ENCODE measurements at regions not wholly inside any gene's neighbourhood (a gene's known extent, or its start where the extent isn't known, plus 50 kb on each side); places are given as distances from the start of the nearest gene placed in this dataset.

- H3K4me2 ChIP-seq (ENCODE audit: insufficient read depth, low read length): no peak overlapping the region
- no peak for FAIRE-seq
- ATAC-seq: no peak; the same call in 2 of the 3 replicates
- in situ Hi-C loops (cut with MboI): no loop called here
- H3K9me3 ChIP-seq (replicated peaks; ENCODE audit: control insufficient read depth, insufficient read depth, low read depth, low read length): no peaks in the 10 kb centered on the region
- no peaks in the 10 kb centered on the region for H3K36me3 ChIP-seq (ENCODE audit: control insufficient read depth, insufficient read depth, low read length)
- DNase-seq (ENCODE audit: extremely low read depth in 1 of 4, low spot score in 3 of 4): no peak
- peaks cover 36 to 60% of the 10 kb centered on the region in 2 experiments; a peak in 4 of 5 replicates for H3K27me3 ChIP-seq (ENCODE audit: control insufficient read depth in 2 of 2, insufficient read depth in 2 of 2, low read length in 2 of 2)
- H3K79me2 ChIP-seq (ENCODE audit: control insufficient read depth, insufficient read depth, low read length): no peaks in the 10 kb centered on the region
- H3K4me3 ChIP-seq: no peak overlapping the region
- H4K20me1 ChIP-seq (replicated peaks; ENCODE audit: control insufficient read depth, insufficient read depth, low read length): no peaks in the 10 kb centered on the region
- no peak overlapping the region for H3K27ac ChIP-seq (ENCODE audit: extremely low read depth, low read depth, low read length)
- no peak for TF ChIP-seq SMC3 (conservative IDR thresholded peaks at IDR 0.05; ENCODE audit: insufficient read depth, low read depth, low read length)
- TF ChIP-seq CREB5 (CRISPR knock-in tag; IDR thresholded peaks at IDR 0.05): no peak
- TF ChIP-seq TCF7L2 (IDR thresholded peaks at IDR 0.05; ENCODE audit: low read depth, low read length): no peak
- TF ChIP-seq NRF1 (conservative IDR thresholded peaks at IDR 0.05 in 1 of 2, IDR thresholded peaks at IDR 0.05 in 1 of 2): no peak
- TF ChIP-seq GABPB2 (CRISPR knock-in tag; conservative IDR thresholded peaks at IDR 0.05): no peak
- TF ChIP-seq MCM5 (IDR thresholded peaks at IDR 0.05; ENCODE audit: low read depth): no peak
- TF ChIP-seq ZNF398 (CRISPR knock-in tag; IDR thresholded peaks at IDR 0.05): no peak
- TF ChIP-seq FOXM1 (IDR thresholded peaks at IDR 0.05; ENCODE audit: low read depth): no peak
- TF ChIP-seq FOXM1 (CRISPR knock-in tag; IDR thresholded peaks at IDR 0.05; ENCODE audit: low read depth): no peak
- no TSS peak for BruUV-seq (replicated peaks)
- ChIA-PET CTCF (ENCODE audit: low intra/inter-chr PET ratio) (no interaction called here), POLR2A (no interaction called here)
- intact Hi-C loops (cut with micrococcal nuclease): no loop called here
- H3K4me1 ChIP-seq (replicated peaks in 1 of 2; ENCODE audit: control insufficient read depth in 2 of 2, insufficient read depth in 2 of 2, low read length in 2 of 2): no peaks in the 10 kb centered on the region
- H2AFZ ChIP-seq (ENCODE audit: low read depth, low read length): no peak overlapping the region
- 8% methylated on average over 13 of the region's 13 CpGs for WGBS (ENCODE audit: insufficient coverage, low coverage, missing lambda C conversion rate)
- no peaks in the 10 kb centered on the region for H3K9me1 ChIP-seq (ENCODE audit: control insufficient read depth, insufficient read depth, low read length)
- H3K9ac ChIP-seq (ENCODE audit: insufficient read depth in 1 of 2, low read depth in 2 of 2, low read length in 2 of 2): no peak overlapping the region
Observed at GRCh38 chr1:235918032-235918431, 51.3 kb upstream of the LYST start.
